Liver (tissue), 7 donors: ENCODE measurements at regions not wholly inside any gene's neighbourhood (a gene's known extent, or its start where the extent isn't known, plus 50 kb on each side); places are given as distances from the start of the nearest gene placed in this dataset.

ENCODE experiments used
- DNase-seq: peaks from one replicate; pipeline ENCODE4 v3.0.0-alpha.2; 2017; ENCODE audit warnings: low spot score
- H3K27ac ChIP-seq, 2 donors: one replicate each; pipeline ENCODE4 v1.7.0; 2013; ENCODE audit warnings: inconsistent platforms in 2 of 2, low read length in 2 of 2, control low read depth in 1 of 2, low read depth in 1 of 2, mild to moderate bottlenecking in 1 of 2
- H3K27me3 ChIP-seq, 4 donors: one replicate each; pipeline versions ENCODE4 v1.6.1 to v1.7.0; 2013; ENCODE audit warnings: low read length in 3 of 4, inconsistent platforms in 1 of 4, mild to moderate bottlenecking in 1 of 4, moderate library complexity in 1 of 4; ENCODE audit not compliant: control insufficient read depth in 4 of 4, insufficient read depth in 4 of 4
- H3K36me3 ChIP-seq, 4 donors: one replicate each; pipeline versions ENCODE4 v1.6.1 to v1.7.0; 2013; ENCODE audit warnings: low read length in 3 of 4, mild to moderate bottlenecking in 3 of 4, low read depth in 1 of 4, moderate library complexity in 1 of 4; ENCODE audit not compliant: control insufficient read depth in 4 of 4, insufficient read depth in 3 of 4
- H3K4me1 ChIP-seq, 4 donors: one replicate each; pipeline versions ENCODE4 v1.6.1 to v1.7.0; 2013; ENCODE audit warnings: low read length in 3 of 4, mild to moderate bottlenecking in 3 of 4, moderate library complexity in 1 of 4; ENCODE audit not compliant: control insufficient read depth in 4 of 4, insufficient read depth in 4 of 4
- H3K4me3 ChIP-seq, 3 donors: one replicate each; pipeline versions ENCODE4 v1.6.1 to v1.7.0; 2013; ENCODE audit warnings: low read length in 3 of 3, control low read depth in 1 of 3, low read depth in 1 of 3, mild to moderate bottlenecking in 1 of 3
- H3K9ac ChIP-seq, 2 donors: one replicate each; pipeline ENCODE4 v1.7.0; 2013; ENCODE audit warnings: low read length in 2 of 2, mild to moderate bottlenecking in 2 of 2, moderate library complexity in 2 of 2, control low read depth in 1 of 2, low read depth in 1 of 2
- H3K9me3 ChIP-seq, 4 donors: one replicate each; pipeline versions ENCODE4 v1.6.1 to v1.7.0; 2013; ENCODE audit warnings: low read length in 3 of 4; ENCODE audit not compliant: control insufficient read depth in 4 of 4
- ATF3 ChIP-seq: IDR thresholded peaks from 2 replicates; pipeline ENCODE4 v1.6.1; 2016; ENCODE audit warnings: antibody characterized with exemption
- EGR1 ChIP-seq, 2 donors: IDR thresholded peaks; 2 replicates each; pipeline ENCODE4 v1.6.1; 2016 to 2018; ENCODE audit warnings: antibody characterized with exemption in 2 of 2, low read depth in 2 of 2
- FOXA1 ChIP-seq: IDR thresholded peaks from 2 replicates; pipeline ENCODE4 v1.6.1; 2016; ENCODE audit warnings: antibody characterized with exemption
- FOXA2 ChIP-seq: IDR thresholded peaks from 2 replicates; pipeline ENCODE4 v1.6.1; 2016; ENCODE audit warnings: antibody characterized with exemption
- GABPA ChIP-seq, 2 donors: IDR thresholded peaks in 1 of 2; conservative IDR thresholded peaks in 1 of 2; 2 replicates each; pipeline ENCODE4 v1.6.1; 2016; ENCODE audit warnings: antibody characterized with exemption in 2 of 2, mild to moderate bottlenecking in 1 of 2, moderate library complexity in 1 of 2
- HNF4A ChIP-seq, 2 donors: conservative IDR thresholded peaks; 2 replicates each; pipeline ENCODE4 v1.6.1; 2016; ENCODE audit warnings: antibody characterized with exemption in 2 of 2, mild to moderate bottlenecking in 2 of 2
- HNF4G ChIP-seq: IDR thresholded peaks from 2 replicates; pipeline ENCODE4 v1.6.1; 2016; ENCODE audit warnings: antibody characterized with exemption
- JUND ChIP-seq, 2 donors: IDR thresholded peaks; 2 replicates each; pipeline ENCODE4 v1.6.1; 2016; ENCODE audit warnings: antibody characterized with exemption in 2 of 2
- MAX ChIP-seq: IDR thresholded peaks from 2 replicates; pipeline ENCODE4 v1.6.1; 2016; ENCODE audit warnings: antibody characterized with exemption
- NR2F2 ChIP-seq: IDR thresholded peaks from 2 replicates; pipeline ENCODE4 v1.6.1; 2016; ENCODE audit warnings: antibody characterized with exemption
- RAD21 ChIP-seq, 2 donors: IDR thresholded peaks; 2 replicates each; pipeline ENCODE4 v1.6.1; 2016; ENCODE audit warnings: antibody characterized with exemption in 2 of 2, mild to moderate bottlenecking in 2 of 2
- REST ChIP-seq: IDR thresholded peaks from 2 replicates; pipeline ENCODE4 v1.6.1; 2016; ENCODE audit warnings: antibody characterized with exemption, mild to moderate bottlenecking
- RXRA ChIP-seq, 2 donors: IDR thresholded peaks; 2 replicates each; pipeline ENCODE4 v1.6.1; 2017 to 2018; ENCODE audit warnings: antibody characterized with exemption in 2 of 2, mild to moderate bottlenecking in 1 of 2
- SP1 ChIP-seq: IDR thresholded peaks from 2 replicates; pipeline ENCODE4 v1.6.1; 2018; ENCODE audit warnings: antibody characterized with exemption, mild to moderate bottlenecking
- TAF1 ChIP-seq: conservative IDR thresholded peaks from 2 replicates; pipeline ENCODE4 v1.6.1; 2016; ENCODE audit warnings: antibody characterized with exemption, mild to moderate bottlenecking
- YY1 ChIP-seq: IDR thresholded peaks from 2 replicates; pipeline ENCODE4 v1.6.1; 2016; ENCODE audit warnings: antibody characterized with exemption, mild to moderate bottlenecking
- ZBTB33 ChIP-seq: IDR thresholded peaks from 2 replicates; pipeline ENCODE4 v1.6.1; 2016; ENCODE audit warnings: antibody characterized with exemption
- WGBS: extraction: QIAGEN DNeasy Blood & Tissue Kit; methylation state at CpG from one replicate; pipeline ENCODE4 v1.1.7; 2013; 5-methylcytosine and 5-hydroxymethylcytosine counted together
- donor health status: healthy.
- donor health status: healthy.
- donor health status: healthy.
- donor health status: healthy.

- 62% methylated on average over 8 of the region's 8 CpGs for WGBS
- no peak for DNase-seq
- Histone ChIP-seq H3K9me3 (peaks cover 0 to 2% (median 0%) of the 10 kb centered on the region in 4 donors), H3K4me1 (no peaks in the 10 kb centered on the region), H3K27me3 (no peaks in the 10 kb centered on the region), H3K9ac (no peak overlapping the region), H3K27ac (no peak overlapping the region), H3K4me3 (no peak overlapping the region), H3K36me3 (no peaks in the 10 kb centered on the region)
- no peak for TF ChIP-seq ZBTB33
- no peak for TF ChIP-seq RAD21 (IDR thresholded peaks at IDR 0.05)
- TF ChIP-seq HNF4G = no peak
- no peak for TF ChIP-seq EGR1 (IDR thresholded peaks at IDR 0.05; ENCODE audit: low read depth in 2 of 2)
- no peak for TF ChIP-seq HNF4A (conservative IDR thresholded peaks at IDR 0.05)
- no peak for TF ChIP-seq ATF3
- no peak for TF ChIP-seq JUND (IDR thresholded peaks at IDR 0.05)
- no peak for TF ChIP-seq GABPA (IDR thresholded peaks at IDR 0.05 in 1 of 2, conservative IDR thresholded peaks at IDR 0.05 in 1 of 2)
- TF ChIP-seq YY1 = no peak
- TF ChIP-seq RXRA (IDR thresholded peaks at IDR 0.05) = no peak
- TF ChIP-seq TAF1 = no peak
Observed at GRCh38 chr18:78640246-78640995, 339.2 kb upstream of the SALL3 start.

GRCh38 chr18:78641689-78642231, 337.9 kb upstream of the SALL3 start:
- no peak overlapping the region for H3K9ac ChIP-seq
- no peak for DNase-seq
- H3K9me3 ChIP-seq = no peaks in the 10 kb centered on the region
- WGBS = 45% methylated on average over 3 of the region's 3 CpGs
- no peak overlapping the region for H3K27ac ChIP-seq
- no peaks in the 10 kb centered on the region for H3K36me3 ChIP-seq
- no peak overlapping the region for H3K4me3 ChIP-seq
- no peaks in the 10 kb centered on the region for H3K4me1 ChIP-seq
- no peaks in the 10 kb centered on the region for H3K27me3 ChIP-seq
- TF ChIP-seq YY1 (no peak), SP1 (no peak), GABPA (IDR thresholded peaks at IDR 0.05 in 1 of 2, conservative IDR thresholded peaks at IDR 0.05 in 1 of 2) (no peak), FOXA1 (no peak), EGR1 (IDR thresholded peaks at IDR 0.05; ENCODE audit: low read depth in 2 of 2) (no peak), MAX (no peak), HNF4G (no peak), RAD21 (IDR thresholded peaks at IDR 0.05) (no peak), JUND (IDR thresholded peaks at IDR 0.05) (no peak), FOXA2 (no peak), ATF3 (no peak), HNF4A (conservative IDR thresholded peaks at IDR 0.05) (no peak), TAF1 (no peak), REST (no peak), ZBTB33 (no peak), NR2F2 (no peak)
